SU-DHL-6 (cell line): ENCODE measurements at regions not wholly inside any gene's neighbourhood (a gene's known extent, or its start where the extent isn't known, plus 50 kb on each side); places are given as distances from the start of the nearest gene placed in this dataset.

Experiments used
- H2AFZ ChIP-seq: fragments of 200-600 bp; sonication (generic); 2 replicates; pipeline ENCODE4 v1.6.1; 2014; ENCODE audit warnings: low read depth, mild to moderate bottlenecking, moderate library complexity, mixed read lengths, antibody characterized with exemption, low read length; ENCODE audit not compliant: severe bottlenecking
- H3F3A ChIP-seq: fragments of 200-600 bp; shearing (Covaris generic); 2 replicates; pipeline ENCODE4 v1.6.0; 2016; ENCODE audit warnings: antibody characterized with exemption, mild to moderate bottlenecking; ENCODE audit not compliant: insufficient read depth
- H3K27ac ChIP-seq: fragments of 200-600 bp; sonication (generic); 2 replicates; pipeline ENCODE4 v1.5.1; 2016; ENCODE audit warnings: low read depth, mild to moderate bottlenecking, low read length, moderate library complexity, mixed read lengths
- H3K27me3 ChIP-seq: fragments of 200-600 bp; sonication (generic), shearing (Covaris generic); 2 replicates; pipeline ENCODE4 v1.6.0; 2014; ENCODE audit warnings: mild to moderate bottlenecking, low read length
- H3K36me3 ChIP-seq: fragments of 200-600 bp; sonication (generic); 2 replicates; pipeline ENCODE4 v1.6.1; 2014; ENCODE audit warnings: mild to moderate bottlenecking, low read length, mixed read lengths
- H3K4me2 ChIP-seq: fragments of 300-600, 200-600 bp; shearing (Covaris generic), sonication (generic); 2 replicates; pipeline ENCODE4 v1.6.0; 2014; ENCODE audit warnings: low read length, low read depth, mild to moderate bottlenecking; ENCODE audit not compliant: poor library complexity, severe bottlenecking
- H3K4me3 ChIP-seq: fragments of 200-600 bp; sonication (generic); 2 replicates; pipeline ENCODE4 v1.5.1; 2014; ENCODE audit warnings: antibody characterized with exemption, low read length, mild to moderate bottlenecking, mixed read lengths; ENCODE audit not compliant: insufficient read depth, poor library complexity, severe bottlenecking
- H3K79me2 ChIP-seq: fragments of 200-600 bp; sonication (generic); 2 replicates; pipeline ENCODE4 v1.6.1; 2014; ENCODE audit warnings: mild to moderate bottlenecking, low read length, moderate library complexity; ENCODE audit not compliant: insufficient read depth
- H3K9ac ChIP-seq: fragments of 200-600 bp; sonication (generic); 2 replicates; pipeline ENCODE4 v1.7.0; 2014; ENCODE audit warnings: mild to moderate bottlenecking, low read length
- H3K9me2 ChIP-seq: fragments of 200-600 bp; sonication (generic); replicated peaks from 2 replicates; pipeline ENCODE4 v1.6.1; 2014; ENCODE audit warnings: low read length; ENCODE audit not compliant: insufficient read depth
- H3K9me3 ChIP-seq: fragments of 200-600 bp; sonication (generic); 2 replicates; pipeline ENCODE4 v1.6.1; 2014; ENCODE audit warnings: low read length, mixed read lengths; ENCODE audit not compliant: insufficient read depth
- H4K20me1 ChIP-seq: fragments of 200-600 bp; sonication (generic); 2 replicates; pipeline ENCODE4 v1.6.1; 2014; ENCODE audit warnings: low read depth, mild to moderate bottlenecking, antibody characterized with exemption, low read length, moderate library complexity, mixed read lengths
- CTCF ChIP-seq: fragments of 200-600 bp; sonication (generic); IDR thresholded peaks from one replicate; pipeline ENCODE4 v1.5.1; 2017; ENCODE audit warnings: antibody characterized with exemption, mild to moderate bottlenecking, low read length, moderate library complexity; ENCODE audit not compliant: insufficient read depth, poor library complexity, severe bottlenecking
- EZH2phosphoT487 ChIP-seq: fragments of 200-600 bp; sonication (generic), shearing (Covaris generic); conservative IDR thresholded peaks from 2 replicates; pipeline ENCODE4 v1.6.1; 2018; ENCODE audit warnings: mild to moderate bottlenecking, antibody characterized with exemption, low read length, moderate library complexity, mixed read lengths

GRCh38 chr3:31210068-31210645 lies 315.7 kb upstream of the GADL1 start:
- Histone ChIP-seq H3K4me2 (no peak overlapping the region), H4K20me1 (no peaks in the 10 kb centered on the region), H3K27me3 (no peaks in the 10 kb centered on the region), H3K9ac (no peak overlapping the region), H3F3A (no peaks in the 10 kb centered on the region), H3K27ac (no peak overlapping the region), H3K9me2 (no peaks in the 10 kb centered on the region), H3K4me3 (no peak overlapping the region), H3K36me3 (no peaks in the 10 kb centered on the region), H3K9me3 (no peaks in the 10 kb centered on the region), H3K79me2 (no peaks in the 10 kb centered on the region), H2AFZ (no peak overlapping the region)
- no peak for TF ChIP-seq CTCF
- no peak for TF ChIP-seq EZH2phosphoT487

GRCh38 chr3:31213869-31214486 lies 318.7 kb upstream of the STT3B start:
- H4K20me1 ChIP-seq, result no peaks in the 10 kb centered on the region
- H3K4me2 ChIP-seq, result peak overlapping the region; percentile 3
- no peaks in the 10 kb centered on the region for H3K9me3 ChIP-seq
- no peaks in the 10 kb centered on the region for H3K9me2 ChIP-seq
- TF ChIP-seq EZH2phosphoT487, result no peak
- TF ChIP-seq CTCF, result no peak
- H3K79me2 ChIP-seq, result no peaks in the 10 kb centered on the region
- no peak overlapping the region for H3K27ac ChIP-seq
- H3K9ac ChIP-seq, result no peak overlapping the region
- H2AFZ ChIP-seq, result no peak overlapping the region
- H3K27me3 ChIP-seq, result no peaks in the 10 kb centered on the region
- no peak overlapping the region for H3K4me3 ChIP-seq
- no peaks in the 10 kb centered on the region for H3F3A ChIP-seq
- H3K36me3 ChIP-seq, result no peaks in the 10 kb centered on the region

GRCh38 chr3:31218082-31218481 lies 314.6 kb upstream of the STT3B start:
- Histone ChIP-seq H3K36me3 (no peaks in the 10 kb centered on the region), H3K4me2 (no peak overlapping the region), H4K20me1 (no peaks in the 10 kb centered on the region), H3K9me2 (no peaks in the 10 kb centered on the region), H3K27ac (no peak overlapping the region), H2AFZ (no peak overlapping the region), H3F3A (no peaks in the 10 kb centered on the region), H3K9me3 (no peaks in the 10 kb centered on the region), H3K4me3 (no peak overlapping the region), H3K27me3 (no peaks in the 10 kb centered on the region), H3K9ac (no peak overlapping the region), H3K79me2 (no peaks in the 10 kb centered on the region)
- TF ChIP-seq CTCF (no peak), EZH2phosphoT487 (no peak)
